ENCODE measurements at regions not wholly inside any gene's neighbourhood (a gene's known extent, or its start where the extent isn't known, plus 50 kb on each side); places are given as distances from the start of the nearest gene placed in this dataset.
"Not testable (repeated sequence)": the region's sequence is repeated elsewhere in the genome, so short reads cannot be mapped to it uniquely, and the experiment has no call there.

DNA sequence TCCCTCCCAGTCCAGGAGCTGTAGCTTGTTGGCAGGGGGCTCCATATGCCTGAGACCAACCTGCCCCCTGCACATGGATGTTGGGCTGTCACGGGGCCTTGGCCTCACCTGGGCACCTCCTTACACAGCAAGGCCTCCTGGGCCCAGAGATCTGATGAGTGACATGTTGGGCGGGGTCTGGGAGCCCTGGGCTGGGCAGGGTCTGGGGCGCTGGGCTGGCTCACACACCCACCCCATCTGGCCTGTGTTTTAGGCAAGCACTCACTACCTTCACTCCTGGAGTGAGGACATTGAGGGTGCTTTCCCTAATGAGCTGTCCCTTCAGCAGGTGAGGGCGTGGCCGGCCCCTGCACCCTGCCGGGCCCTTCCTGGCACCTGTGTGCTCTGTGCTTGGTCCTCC is 200.8 kb downstream of the LIPI start:
- TF ChIP-seq, protein P1, sequence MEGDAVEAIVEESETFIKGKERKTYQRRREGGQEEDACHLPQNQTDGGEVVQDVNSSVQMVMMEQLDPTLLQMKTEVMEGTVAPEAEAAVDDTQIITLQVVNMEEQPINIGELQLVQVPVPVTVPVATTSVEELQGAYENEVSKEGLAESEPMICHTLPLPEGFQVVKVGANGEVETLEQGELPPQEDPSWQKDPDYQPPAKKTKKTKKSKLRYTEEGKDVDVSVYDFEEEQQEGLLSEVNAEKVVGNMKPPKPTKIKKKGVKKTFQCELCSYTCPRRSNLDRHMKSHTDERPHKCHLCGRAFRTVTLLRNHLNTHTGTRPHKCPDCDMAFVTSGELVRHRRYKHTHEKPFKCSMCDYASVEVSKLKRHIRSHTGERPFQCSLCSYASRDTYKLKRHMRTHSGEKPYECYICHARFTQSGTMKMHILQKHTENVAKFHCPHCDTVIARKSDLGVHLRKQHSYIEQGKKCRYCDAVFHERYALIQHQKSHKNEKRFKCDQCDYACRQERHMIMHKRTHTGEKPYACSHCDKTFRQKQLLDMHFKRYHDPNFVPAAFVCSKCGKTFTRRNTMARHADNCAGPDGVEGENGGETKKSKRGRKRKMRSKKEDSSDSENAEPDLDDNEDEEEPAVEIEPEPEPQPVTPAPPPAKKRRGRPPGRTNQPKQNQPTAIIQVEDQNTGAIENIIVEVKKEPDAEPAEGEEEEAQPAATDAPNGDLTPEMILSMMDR (IDR thresholded peaks at IDR 0.05; ENCODE audit: poor library complexity, severe bottlenecking), result not testable (repeated sequence)
- TF ChIP-seq EZH2 (IDR thresholded peaks at IDR 0.05; ENCODE audit: borderline replicate concordance, insufficient read depth, low read length, poor library complexity, severe bottlenecking), result not testable (repeated sequence)

Measured in neural cell (in vitro differentiated cells).